SU-DHL-6 (cell line): ENCODE measurements at regions not wholly inside any gene's neighbourhood (a gene's known extent, or its start where the extent isn't known, plus 50 kb on each side); places are given as distances from the start of the nearest gene placed in this dataset.

Source experiments
- EZH2phosphoT487 ChIP-seq: fragments of 200-600 bp; sonication (generic), shearing (Covaris generic); conservative IDR thresholded peaks from 2 replicates; pipeline ENCODE4 v1.6.1; 2018; ENCODE audit warnings: mild to moderate bottlenecking, antibody characterized with exemption, low read length, moderate library complexity, mixed read lengths
- TF ChIP-seq, protein P1 (sequence below): fragments of 200-600 bp; sonication (generic); IDR thresholded peaks from one replicate; pipeline ENCODE4 v1.5.1; 2017; ENCODE audit warnings: antibody characterized with exemption, mild to moderate bottlenecking, low read length, moderate library complexity; ENCODE audit not compliant: insufficient read depth, poor library complexity, severe bottlenecking

DNA sequence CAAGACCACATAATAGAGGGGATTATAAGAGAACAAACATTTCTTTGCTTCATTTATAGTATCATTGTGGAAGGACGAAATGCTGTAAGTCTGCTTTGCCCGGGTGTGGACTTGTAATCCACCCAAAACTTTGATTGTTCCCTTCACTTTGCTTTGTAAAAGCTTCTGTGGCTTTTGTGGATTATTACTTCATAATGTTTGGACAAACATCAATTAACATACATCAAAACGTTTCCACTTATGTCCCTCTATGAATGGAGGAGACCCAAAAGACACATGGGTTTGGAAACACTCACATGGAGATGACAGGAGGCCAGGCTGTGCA is 415.4 kb downstream of the SPRY1 start:
- TF ChIP-seq, protein P1, sequence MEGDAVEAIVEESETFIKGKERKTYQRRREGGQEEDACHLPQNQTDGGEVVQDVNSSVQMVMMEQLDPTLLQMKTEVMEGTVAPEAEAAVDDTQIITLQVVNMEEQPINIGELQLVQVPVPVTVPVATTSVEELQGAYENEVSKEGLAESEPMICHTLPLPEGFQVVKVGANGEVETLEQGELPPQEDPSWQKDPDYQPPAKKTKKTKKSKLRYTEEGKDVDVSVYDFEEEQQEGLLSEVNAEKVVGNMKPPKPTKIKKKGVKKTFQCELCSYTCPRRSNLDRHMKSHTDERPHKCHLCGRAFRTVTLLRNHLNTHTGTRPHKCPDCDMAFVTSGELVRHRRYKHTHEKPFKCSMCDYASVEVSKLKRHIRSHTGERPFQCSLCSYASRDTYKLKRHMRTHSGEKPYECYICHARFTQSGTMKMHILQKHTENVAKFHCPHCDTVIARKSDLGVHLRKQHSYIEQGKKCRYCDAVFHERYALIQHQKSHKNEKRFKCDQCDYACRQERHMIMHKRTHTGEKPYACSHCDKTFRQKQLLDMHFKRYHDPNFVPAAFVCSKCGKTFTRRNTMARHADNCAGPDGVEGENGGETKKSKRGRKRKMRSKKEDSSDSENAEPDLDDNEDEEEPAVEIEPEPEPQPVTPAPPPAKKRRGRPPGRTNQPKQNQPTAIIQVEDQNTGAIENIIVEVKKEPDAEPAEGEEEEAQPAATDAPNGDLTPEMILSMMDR: no peak
- no peak for TF ChIP-seq EZH2phosphoT487
